Esophagus muscularis mucosa (tissue), 4 donors: ENCODE measurements at regions not wholly inside any gene's neighbourhood (a gene's known extent, or its start where the extent isn't known, plus 50 kb on each side); places are given as distances from the start of the nearest gene placed in this dataset.

Experiments
- CTCF ChIP-seq, 3 experiments: fragments of 200-600 bp in 2 of 3; fragments of 450-650 bp in 1 of 3; sonication (generic) in 2 of 3; IDR thresholded peaks; one replicate each; pipeline ENCODE4 v1.5.1; 2017 to 2019; ENCODE audit warnings: antibody characterized with exemption in 3 of 3, mild to moderate bottlenecking in 2 of 3, moderate library complexity in 1 of 3
- EP300 ChIP-seq: sonication (generic); formaldehyde crosslinking; IDR thresholded peaks from one replicate; pipeline ENCODE4 v1.6.1; 2017; ENCODE audit warnings: antibody characterized with exemption
- POLR2AphosphoS5 ChIP-seq, 2 donors: sonication (generic); formaldehyde crosslinking; IDR thresholded peaks; one replicate each; pipeline ENCODE4 v1.6.1; 2017; ENCODE audit warnings: antibody characterized with exemption in 2 of 2

GRCh38 chr1:58902830-58903513 is 119.1 kb upstream of the JUN start:
- no peak for TF ChIP-seq CTCF (IDR thresholded peaks at IDR 0.05)
- TF ChIP-seq POLR2AphosphoS5 (IDR thresholded peaks at IDR 0.05) = no peak
- TF ChIP-seq EP300 = no peak
